Upper lobe of left lung (tissue), 4 donors: ENCODE measurements at regions not wholly inside any gene's neighbourhood (a gene's known extent, or its start where the extent isn't known, plus 50 kb on each side); places are given as distances from the start of the nearest gene placed in this dataset.

Experiments used
- EP300 ChIP-seq, 4 donors: sonication (generic); formaldehyde crosslinking; IDR thresholded peaks; one replicate each; pipeline ENCODE4 v1.5.1; 2017; ENCODE audit warnings: antibody characterized with exemption in 4 of 4, control low read depth in 2 of 4
- POLR2A ChIP-seq, 4 donors: fragments of 450-650 bp; IDR thresholded peaks; one replicate each; pipeline ENCODE4 v1.5.1; 2016 to 2017; ENCODE audit warnings: antibody characterized with exemption in 4 of 4, mild to moderate bottlenecking in 2 of 4
- POLR2AphosphoS5 ChIP-seq, 2 donors: sonication (generic); formaldehyde crosslinking; IDR thresholded peaks; one replicate each; pipeline ENCODE4 v1.5.1; 2017; ENCODE audit warnings: antibody characterized with exemption in 2 of 2
- TF ChIP-seq, protein P1 (sequence below), 6 experiments: fragments of 450-650 bp in 4 of 6; fragments of 200-600 bp in 2 of 6; sonication (generic) in 2 of 6; IDR thresholded peaks; one replicate each; pipeline ENCODE4 v1.5.1; 2016 to 2019; ENCODE audit warnings: antibody characterized with exemption in 6 of 6

DNA sequence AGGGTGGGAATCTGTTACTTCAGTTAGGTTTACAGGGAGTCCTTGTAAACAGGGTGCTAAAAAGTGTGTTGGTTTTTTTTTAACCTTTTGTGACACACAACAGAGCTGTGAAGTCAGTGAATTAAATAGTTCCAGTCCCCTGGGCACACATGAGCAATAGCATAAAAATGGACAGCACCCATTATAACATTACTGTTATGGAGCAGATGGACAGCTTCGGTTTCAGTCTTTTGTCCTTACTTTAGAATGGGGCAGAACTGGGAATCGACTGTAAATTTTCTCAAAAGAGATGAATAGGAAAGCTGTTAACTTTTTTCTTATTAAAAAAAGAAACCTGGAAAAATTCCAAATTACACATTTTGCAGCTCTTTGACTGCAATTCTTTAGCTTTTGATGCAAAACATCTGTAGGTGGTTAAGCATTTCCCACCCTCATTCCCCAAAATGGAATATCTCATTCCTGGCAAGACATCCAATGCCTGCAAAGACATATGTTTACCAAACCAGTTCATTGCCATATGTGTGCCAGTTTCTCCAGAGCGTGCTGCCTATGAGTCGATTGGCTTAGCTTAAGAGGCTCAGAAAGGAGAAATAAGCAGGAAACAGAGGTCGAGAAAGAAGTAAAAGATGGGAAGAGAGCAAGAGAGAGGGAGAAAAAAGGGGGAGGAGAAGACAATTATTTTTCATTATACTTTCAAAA, 212.3 kb upstream of the TMEM161B start:
- TF ChIP-seq, protein P1, sequence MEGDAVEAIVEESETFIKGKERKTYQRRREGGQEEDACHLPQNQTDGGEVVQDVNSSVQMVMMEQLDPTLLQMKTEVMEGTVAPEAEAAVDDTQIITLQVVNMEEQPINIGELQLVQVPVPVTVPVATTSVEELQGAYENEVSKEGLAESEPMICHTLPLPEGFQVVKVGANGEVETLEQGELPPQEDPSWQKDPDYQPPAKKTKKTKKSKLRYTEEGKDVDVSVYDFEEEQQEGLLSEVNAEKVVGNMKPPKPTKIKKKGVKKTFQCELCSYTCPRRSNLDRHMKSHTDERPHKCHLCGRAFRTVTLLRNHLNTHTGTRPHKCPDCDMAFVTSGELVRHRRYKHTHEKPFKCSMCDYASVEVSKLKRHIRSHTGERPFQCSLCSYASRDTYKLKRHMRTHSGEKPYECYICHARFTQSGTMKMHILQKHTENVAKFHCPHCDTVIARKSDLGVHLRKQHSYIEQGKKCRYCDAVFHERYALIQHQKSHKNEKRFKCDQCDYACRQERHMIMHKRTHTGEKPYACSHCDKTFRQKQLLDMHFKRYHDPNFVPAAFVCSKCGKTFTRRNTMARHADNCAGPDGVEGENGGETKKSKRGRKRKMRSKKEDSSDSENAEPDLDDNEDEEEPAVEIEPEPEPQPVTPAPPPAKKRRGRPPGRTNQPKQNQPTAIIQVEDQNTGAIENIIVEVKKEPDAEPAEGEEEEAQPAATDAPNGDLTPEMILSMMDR (IDR thresholded peaks at IDR 0.05), result no peak
- TF ChIP-seq POLR2AphosphoS5 (IDR thresholded peaks at IDR 0.05) (no peak), POLR2A (IDR thresholded peaks at IDR 0.05) (no peak), EP300 (IDR thresholded peaks at IDR 0.05) (no peak)
